GM23248 (cell line): ENCODE measurements at regions not wholly inside any gene's neighbourhood (a gene's known extent, or its start where the extent isn't known, plus 50 kb on each side); places are given as distances from the start of the nearest gene placed in this dataset.

Experiments used
- EZH2 ChIP-seq: fragments of 200-600 bp; sonication (generic); IDR thresholded peaks from 2 replicates; pipeline ENCODE4 v1.6.1; 2018; ENCODE audit warnings: antibody characterized with exemption, mild to moderate bottlenecking; ENCODE audit not compliant: insufficient read depth, poor library complexity, severe bottlenecking
- EZH2phosphoT487 ChIP-seq: fragments of 200-600 bp; sonication (generic); IDR thresholded peaks from 2 replicates; pipeline ENCODE4 v1.6.1; 2018; ENCODE audit warnings: antibody characterized with exemption, moderate library complexity, mild to moderate bottlenecking, low read depth; ENCODE audit not compliant: insufficient read depth

DNA sequence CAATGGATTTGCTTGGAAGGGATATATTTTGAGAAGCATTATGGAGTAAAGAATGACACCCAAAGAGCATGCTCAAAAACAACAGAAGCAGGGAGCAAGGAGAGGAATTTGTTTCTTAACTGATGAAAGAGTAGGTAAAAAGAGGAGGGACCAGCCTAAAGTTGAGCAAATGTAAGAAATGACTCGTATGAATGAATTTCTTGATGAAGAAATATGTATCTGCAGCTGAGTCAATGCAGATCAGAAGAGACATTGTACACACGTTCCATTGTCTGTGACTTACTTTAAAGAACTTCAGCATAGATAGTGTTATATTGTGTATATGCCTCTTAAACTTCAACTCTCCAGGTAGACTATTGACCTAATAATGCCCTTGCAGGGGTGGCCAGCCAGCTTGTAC lies 112.7 kb upstream of the NREP start:
- TF ChIP-seq EZH2 (no peak), EZH2phosphoT487 (no peak)
